ACC112 (cell line): ENCODE measurements at regions not wholly inside any gene's neighbourhood (a gene's known extent, or its start where the extent isn't known, plus 50 kb on each side); places are given as distances from the start of the nearest gene placed in this dataset.

Source experiments
- H2AFZ ChIP-seq: fragments of 200-600 bp; sonication (generic); one replicate; pipeline ENCODE4 v1.6.0; 2017; ENCODE audit warnings: antibody characterized with exemption, low read length; ENCODE audit not compliant: unreplicated experiment
- H3K27ac ChIP-seq: fragments of 200-600 bp; sonication (generic); 2 replicates; pipeline ENCODE4 v1.5.1; 2014; ENCODE audit warnings: low read depth, mild to moderate bottlenecking, antibody characterized with exemption, low read length, moderate library complexity
- H3K27me3 ChIP-seq: fragments of 200-600 bp; sonication (generic); 2 replicates; pipeline ENCODE4 v1.6.1; 2014; ENCODE audit warnings: mild to moderate bottlenecking, antibody characterized with exemption, low read length, moderate library complexity, mixed read lengths; ENCODE audit not compliant: insufficient read depth
- H3K36me3 ChIP-seq: fragments of 200-600 bp; sonication (generic); 2 replicates; pipeline ENCODE4 v1.6.1; 2016; ENCODE audit warnings: mild to moderate bottlenecking, antibody characterized with exemption, low read length, moderate library complexity, mixed read lengths; ENCODE audit not compliant: insufficient read depth
- H3K4me1 ChIP-seq: fragments of 200-600 bp; sonication (generic); one replicate; pipeline ENCODE4 v1.6.1; 2016; ENCODE audit warnings: low read length, mixed read lengths; ENCODE audit not compliant: insufficient read depth, unreplicated experiment, control insufficient read depth
- H3K4me3 ChIP-seq: fragments of 200-600 bp; sonication (generic); 2 replicates; pipeline ENCODE4 v1.5.1; 2014; ENCODE audit warnings: mild to moderate bottlenecking, low read depth, low read length
- H3K79me2 ChIP-seq: fragments of 200-600 bp; sonication (generic); one replicate; pipeline ENCODE4 v1.6.0; 2016; ENCODE audit warnings: low read length; ENCODE audit not compliant: control insufficient read depth, unreplicated experiment, insufficient read depth

- H2AFZ ChIP-seq, result no peak overlapping the region
- H3K4me1 ChIP-seq, result no peaks in the 10 kb centered on the region
- no peaks in the 10 kb centered on the region for H3K36me3 ChIP-seq
- no peaks in the 10 kb centered on the region for H3K27me3 ChIP-seq
- no peaks in the 10 kb centered on the region for H3K79me2 ChIP-seq
- no peak overlapping the region for H3K27ac ChIP-seq
- H3K4me3 ChIP-seq, result no peak overlapping the region
Observed at GRCh38 chr13:89238496-89238895, 1567.3 kb downstream of the SLITRK5 start.

- Histone ChIP-seq H3K4me3 (no peak overlapping the region), H3K36me3 (no peaks in the 10 kb centered on the region), H3K27me3 (no peaks in the 10 kb centered on the region), H3K79me2 (no peaks in the 10 kb centered on the region), H2AFZ (no peak overlapping the region), H3K4me1 (no peaks in the 10 kb centered on the region), H3K27ac (no peak overlapping the region)
Observed at GRCh38 chr13:89239361-89240127, 1568.4 kb downstream of the SLITRK5 start.

GRCh38 chr13:89255844-89256406 is 1584.8 kb downstream of the SLITRK5 start:
- Histone ChIP-seq H2AFZ (no peak overlapping the region), H3K27ac (no peak overlapping the region), H3K27me3 (no peaks in the 10 kb centered on the region), H3K4me1 (no peaks in the 10 kb centered on the region), H3K36me3 (no peaks in the 10 kb centered on the region), H3K4me3 (no peak overlapping the region), H3K79me2 (no peaks in the 10 kb centered on the region)

- Histone ChIP-seq H3K27me3 (no peaks in the 10 kb centered on the region), H3K36me3 (no peaks in the 10 kb centered on the region), H3K27ac (no peak overlapping the region), H2AFZ (peak overlapping the region; percentile 3), H3K79me2 (no peaks in the 10 kb centered on the region), H3K4me1 (peaks cover 10% of the 10 kb centered on the region), H3K4me3 (no peak overlapping the region; the same call in 1 of the 2 replicates)
Observed at GRCh38 chr13:89267734-89268133, 1596.6 kb downstream of the SLITRK5 start.

GRCh38 chr13:89269737-89270136 is 1598.6 kb downstream of the SLITRK5 start:
- no peak overlapping the region for H3K4me3 ChIP-seq
- H3K36me3 ChIP-seq, result no peaks in the 10 kb centered on the region
- H3K27ac ChIP-seq, result no peak overlapping the region
- H3K79me2 ChIP-seq, result no peaks in the 10 kb centered on the region
- H2AFZ ChIP-seq, result no peak overlapping the region
- peaks cover 10% of the 10 kb centered on the region for H3K4me1 ChIP-seq
- no peaks in the 10 kb centered on the region for H3K27me3 ChIP-seq

GRCh38 chr13:89270736-89271135 is 1599.6 kb downstream of the SLITRK5 start:
- H3K27ac ChIP-seq, result no peak overlapping the region
- no peaks in the 10 kb centered on the region for H3K27me3 ChIP-seq
- H2AFZ ChIP-seq, result no peak overlapping the region
- H3K4me3 ChIP-seq, result no peak overlapping the region
- H3K36me3 ChIP-seq, result no peaks in the 10 kb centered on the region
- H3K4me1 ChIP-seq, result peaks cover 10% of the 10 kb centered on the region
- no peaks in the 10 kb centered on the region for H3K79me2 ChIP-seq

GRCh38 chr13:89279374-89279773 is 1608.2 kb downstream of the SLITRK5 start:
- H3K4me3 ChIP-seq, result no peak overlapping the region
- H3K36me3 ChIP-seq, result no peaks in the 10 kb centered on the region
- no peak overlapping the region for H2AFZ ChIP-seq
- no peaks in the 10 kb centered on the region for H3K79me2 ChIP-seq
- no peaks in the 10 kb centered on the region for H3K4me1 ChIP-seq
- no peaks in the 10 kb centered on the region for H3K27me3 ChIP-seq
- no peak overlapping the region for H3K27ac ChIP-seq

- Histone ChIP-seq H3K4me1 (no peaks in the 10 kb centered on the region), H3K79me2 (no peaks in the 10 kb centered on the region), H3K4me3 (no peak overlapping the region)
Observed at GRCh38 chr13:89281331-89281730, 1610.2 kb downstream of the SLITRK5 start.

GRCh38 chr13:89282241-89282640 is 1611.1 kb downstream of the SLITRK5 start:
- no peak overlapping the region for H2AFZ ChIP-seq
- H3K27ac ChIP-seq, result no peak overlapping the region
- no peaks in the 10 kb centered on the region for H3K79me2 ChIP-seq
- H3K4me3 ChIP-seq, result no peak overlapping the region
- no peaks in the 10 kb centered on the region for H3K27me3 ChIP-seq
- no peaks in the 10 kb centered on the region for H3K36me3 ChIP-seq
- no peaks in the 10 kb centered on the region for H3K4me1 ChIP-seq

More at GRCh38 chr13:89281331-89281730, 1610.2 kb downstream of the SLITRK5 start:
- no peak overlapping the region for H2AFZ ChIP-seq
- no peaks in the 10 kb centered on the region for H3K36me3 ChIP-seq
- H3K27me3 ChIP-seq, result no peaks in the 10 kb centered on the region
- H3K27ac ChIP-seq, result no peak overlapping the region

- Histone ChIP-seq H3K27me3 (no peaks in the 10 kb centered on the region), H3K36me3 (no peaks in the 10 kb centered on the region), H3K4me1 (no peaks in the 10 kb centered on the region), H3K79me2 (no peaks in the 10 kb centered on the region), H2AFZ (no peak overlapping the region), H3K4me3 (no peak overlapping the region), H3K27ac (no peak overlapping the region)
Observed at GRCh38 chr13:89287381-89287780, 1616.2 kb downstream of the SLITRK5 start.
